ENCODE measurements at regions not wholly inside any gene's neighbourhood (a gene's known extent, or its start where the extent isn't known, plus 50 kb on each side); places are given as distances from the start of the nearest gene placed in this dataset.

- no peak for DNase-seq
Measured at GRCh38 chr4:32196950-32197688, 1477.0 kb downstream of the PCDH7 start.

GRCh38 chr4:32199639-32200038 is 1479.5 kb downstream of the PCDH7 start:
- DNase-seq = no peak

DNA sequence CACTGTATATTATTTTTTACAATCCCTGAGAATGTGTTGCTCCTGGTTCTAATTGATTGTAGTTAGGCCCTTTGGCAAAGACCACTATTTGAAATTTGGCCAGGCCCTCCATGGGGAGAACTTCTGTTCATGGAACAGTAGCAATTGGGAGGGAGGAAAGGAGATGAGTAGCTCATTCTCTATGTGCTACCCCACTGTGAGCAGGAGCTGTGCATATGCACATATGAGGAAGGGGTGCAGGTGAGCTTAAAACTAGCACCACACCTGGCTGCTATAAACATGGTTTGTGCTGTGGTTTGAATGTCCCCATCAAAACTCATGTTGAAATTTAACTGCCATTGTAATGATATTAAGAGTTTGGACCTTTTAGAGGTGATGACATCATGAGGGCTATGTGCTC is 1483.2 kb downstream of the PCDH7 start:
- DNase-seq = no peak

- DNase-seq = no peak
Measured at GRCh38 chr4:32206756-32207155, 1486.6 kb downstream of the PCDH7 start.

- no peak for DNase-seq
Measured at GRCh38 chr4:32207456-32207855, 1487.3 kb downstream of the PCDH7 start.

GRCh38 chr4:32215277-32215676 is 1495.1 kb downstream of the PCDH7 start:
- DNase-seq = no peak

DNA sequence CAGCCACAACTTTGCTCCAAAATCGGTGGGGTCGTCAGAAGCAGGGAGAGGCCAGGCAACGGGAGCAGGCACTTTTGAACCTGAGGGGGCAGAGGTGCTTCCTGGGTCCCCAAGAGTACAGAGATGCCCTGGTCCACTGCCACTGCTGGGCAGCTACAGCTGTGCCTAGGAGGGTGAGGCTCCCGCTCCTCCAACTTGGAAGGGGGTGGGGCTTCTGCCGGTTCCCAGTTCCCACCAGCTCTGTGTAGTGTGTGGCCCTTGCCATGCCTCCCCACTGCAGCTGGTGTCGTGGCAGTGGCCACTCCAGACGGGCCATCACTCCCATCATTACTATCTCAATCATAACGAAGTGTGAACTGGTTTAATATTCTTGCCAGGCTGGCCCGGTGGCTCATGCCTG is 1496.3 kb downstream of the PCDH7 start:
- DNase-seq = no peak

- DNase-seq = no peak
Measured at GRCh38 chr4:32219306-32220075, 1499.3 kb downstream of the PCDH7 start.

DNA sequence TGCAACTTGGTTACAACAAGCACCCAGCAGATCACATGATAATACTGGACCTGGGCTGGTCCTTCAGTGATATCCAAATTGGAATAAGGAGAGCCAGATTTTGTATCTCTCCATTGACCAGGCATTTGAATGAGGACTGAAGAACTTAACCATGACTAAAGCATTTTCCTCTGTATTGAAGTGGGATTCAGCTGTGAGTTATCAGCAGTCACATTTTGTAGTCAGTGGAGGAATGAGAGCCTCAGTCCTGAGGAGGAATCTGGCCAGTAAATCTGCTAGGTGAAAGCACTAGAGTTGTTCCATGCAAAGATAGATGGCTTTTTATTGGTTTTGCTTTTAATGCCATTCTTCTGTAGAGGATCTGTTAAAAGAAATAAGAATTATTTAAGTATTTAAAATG is 1506.0 kb downstream of the PCDH7 start:
- no peak for DNase-seq

DNA sequence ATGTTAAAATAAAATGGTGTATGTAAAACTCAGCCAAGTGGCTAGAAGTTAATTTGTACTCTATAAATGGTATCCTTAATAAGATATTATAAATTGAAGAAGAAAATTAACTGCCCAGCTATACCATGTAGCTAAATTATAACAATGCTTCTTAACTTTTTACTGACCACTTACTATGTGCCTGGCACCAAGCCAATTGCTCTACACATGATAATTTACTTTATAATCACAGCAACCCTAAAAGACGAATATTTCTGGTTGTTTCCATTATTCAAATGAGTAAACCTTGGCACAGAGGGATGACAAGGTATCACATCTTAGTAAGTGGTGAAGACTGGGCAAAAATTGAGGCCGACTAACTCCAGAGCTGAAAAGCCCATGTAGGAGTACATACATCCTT is 1506.6 kb downstream of the PCDH7 start:
- DNase-seq = no peak

DNA sequence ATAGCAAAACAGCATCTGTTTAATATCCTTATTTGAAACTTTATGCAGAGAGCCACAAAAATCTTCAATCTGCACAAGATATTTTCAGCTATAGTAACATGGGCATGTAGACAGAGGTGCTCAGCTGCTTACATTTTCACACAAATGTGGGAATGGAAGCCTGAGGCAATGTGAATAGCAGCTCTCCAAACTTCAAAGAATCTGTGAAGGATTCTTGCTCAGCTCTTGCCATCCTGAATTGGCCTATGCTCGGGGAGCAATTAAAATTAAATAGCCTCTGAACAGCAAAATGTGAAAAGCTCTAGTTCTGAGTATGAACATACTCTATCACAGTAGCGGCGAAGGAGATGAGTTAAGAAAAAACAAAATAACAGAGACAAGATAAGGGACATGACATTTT is 1523.8 kb downstream of the PCDH7 start:
- peak; percentile 47 for DNase-seq

GRCh38 chr4:32249040-32249439 is 1528.9 kb downstream of the PCDH7 start:
- no peak for DNase-seq

DNA sequence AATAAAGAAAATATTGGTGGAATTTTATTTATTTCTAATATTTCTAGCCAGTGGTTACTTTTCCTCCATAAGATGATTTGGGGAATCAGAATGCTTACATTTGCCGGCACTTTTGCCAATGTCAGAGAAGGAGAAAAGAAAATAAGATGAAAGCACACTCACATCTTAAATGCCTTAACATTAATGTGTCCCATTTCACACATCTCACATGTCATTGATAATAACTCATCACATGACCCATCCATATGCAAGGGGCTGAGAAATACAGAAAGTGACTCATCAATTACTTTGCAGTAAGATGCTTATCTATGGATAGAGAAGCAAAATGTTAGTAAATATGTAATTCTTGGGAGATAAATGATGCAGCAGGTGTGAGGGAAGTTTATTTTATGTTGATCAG is 1531.0 kb downstream of the PCDH7 start:
- no peak for DNase-seq

DNA sequence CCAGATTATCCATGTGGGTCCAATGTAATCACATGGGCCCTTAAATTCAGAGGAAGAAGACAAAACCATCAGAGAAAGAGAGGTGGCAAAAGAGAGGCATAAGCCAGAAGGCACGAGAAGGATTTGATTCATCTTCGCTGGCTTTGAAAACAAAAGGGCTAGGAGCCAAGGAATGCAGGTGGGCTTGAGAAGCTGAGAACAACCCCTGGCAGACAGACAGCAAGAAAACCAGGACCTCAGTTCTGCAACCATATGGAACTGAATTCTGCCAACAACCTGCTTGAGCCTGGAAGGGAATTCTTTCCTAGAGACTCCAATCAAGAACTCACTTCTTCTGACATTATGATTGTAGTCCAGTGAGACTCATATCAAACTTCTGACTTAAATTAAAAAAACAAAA is 1531.8 kb downstream of the PCDH7 start:
- DNase-seq = no peak

DNA sequence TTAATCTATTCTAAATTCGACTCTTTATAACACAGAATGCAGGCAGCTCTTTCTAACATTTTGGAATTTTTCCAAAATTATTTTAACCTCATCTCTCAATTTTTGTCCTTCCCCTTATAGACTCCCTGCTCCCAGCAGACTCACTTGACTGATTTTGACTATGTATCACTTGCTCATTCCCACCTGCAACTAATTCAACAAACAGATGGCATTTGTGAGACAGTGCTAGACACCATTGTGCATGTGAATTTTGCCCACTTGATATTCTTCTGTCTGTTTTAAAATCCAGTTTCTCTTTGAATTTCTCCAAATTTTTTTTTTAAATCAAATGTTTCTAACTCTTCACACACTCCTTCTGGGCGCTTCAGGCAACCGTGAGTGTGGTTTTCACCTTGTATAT is 1534.0 kb downstream of the PCDH7 start:
- no peak for DNase-seq

DNA sequence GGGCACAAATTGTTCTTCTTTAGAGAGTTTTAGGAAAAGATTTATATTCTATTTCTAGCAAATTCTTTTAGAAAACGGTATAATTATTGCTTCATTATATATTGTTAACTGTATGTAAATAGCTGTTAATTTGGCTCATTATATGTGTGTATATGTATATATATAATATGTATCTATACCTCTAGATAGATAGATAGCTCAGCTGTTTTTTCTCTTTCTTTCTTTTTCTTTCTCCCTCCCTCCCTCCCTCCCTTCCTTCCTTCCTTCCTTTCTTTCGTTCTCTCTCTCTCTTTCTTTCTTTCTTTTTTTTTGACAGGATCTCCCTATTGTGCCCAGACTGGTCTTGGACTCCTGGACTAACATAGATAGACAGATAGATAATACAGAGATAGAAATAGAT is 1538.8 kb downstream of the PCDH7 start:
- no peak for DNase-seq

DNA sequence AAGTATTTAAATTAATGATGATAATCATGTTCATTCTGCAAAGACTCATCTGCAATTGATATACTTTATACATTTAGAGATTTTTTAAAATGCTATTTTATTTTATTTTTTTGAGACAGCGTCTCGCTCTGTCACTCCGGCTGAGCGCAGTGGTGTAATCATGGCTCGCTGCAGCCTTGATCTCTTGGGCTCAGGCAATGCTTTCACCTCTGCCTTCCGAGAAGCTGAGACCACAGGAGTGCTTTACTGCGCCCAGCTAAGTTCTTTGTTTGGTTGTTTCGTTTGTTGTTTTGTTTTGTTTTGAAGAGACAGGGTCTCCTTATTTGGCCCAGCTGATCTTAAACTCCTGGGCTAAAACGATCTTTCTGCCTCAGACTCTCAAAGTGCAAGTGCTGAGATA is 1541.0 kb downstream of the PCDH7 start:
- DNase-seq = no peak

- DNase-seq = no peak
Measured at GRCh38 chr4:32268863-32269262, 1548.7 kb downstream of the PCDH7 start.

- DNase-seq = no peak
Measured at GRCh38 chr4:32290102-32290501, 1569.9 kb downstream of the PCDH7 start.

- DNase-seq = no peak
Measured at GRCh38 chr4:32318926-32319325, 1598.8 kb downstream of the PCDH7 start.

GRCh38 chr4:32321421-32321820 is 1601.3 kb downstream of the PCDH7 start:
- no peak for DNase-seq

DNA sequence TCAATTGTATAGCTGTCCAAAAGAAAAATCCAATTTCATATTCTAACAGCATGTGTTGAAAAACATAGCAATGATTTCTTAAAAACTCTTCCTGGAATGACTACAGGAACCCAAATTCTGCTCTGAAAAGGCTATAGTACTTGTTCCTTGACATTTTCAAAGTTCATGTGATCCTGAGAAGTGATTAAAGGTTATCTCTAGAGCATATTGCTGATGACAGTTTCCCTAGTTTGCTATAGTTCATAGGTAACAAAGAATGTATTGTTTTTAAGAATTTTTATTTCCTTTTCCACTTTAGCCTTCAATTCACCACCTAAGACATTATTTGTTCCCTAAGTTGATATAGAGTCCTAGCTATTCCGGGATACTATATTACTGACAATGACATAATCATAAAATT is 1614.6 kb downstream of the PCDH7 start:
- DNase-seq = no peak

- DNase-seq = no peak
Measured at GRCh38 chr4:32337403-32337802, 1617.2 kb downstream of the PCDH7 start.

DNA sequence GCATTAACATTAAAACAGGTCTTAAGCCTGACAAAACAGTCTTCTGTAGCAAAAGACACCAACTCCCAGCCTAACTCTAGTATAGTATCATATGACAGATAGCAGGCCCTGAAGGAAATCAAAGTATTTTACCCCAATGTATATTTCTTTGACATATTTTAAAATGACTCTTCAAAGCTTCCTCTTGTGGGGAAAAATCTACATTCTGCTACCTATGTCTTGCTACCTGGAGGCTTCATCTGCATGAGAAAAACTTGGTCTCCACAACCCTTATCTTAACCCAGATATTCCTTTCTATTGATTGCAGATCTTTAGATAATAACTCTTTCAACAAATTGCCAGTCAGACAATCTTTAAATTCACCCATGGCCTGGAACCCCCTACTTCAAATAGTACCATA is 1620.4 kb downstream of the PCDH7 start:
- DNase-seq = no peak

GRCh38 chr4:32341342-32341741 is 1621.2 kb downstream of the PCDH7 start:
- DNase-seq = no peak

Data from islet precursor cell (in vitro differentiated cells).